CD4-positive, alpha-beta T cell treated with Interleukin-21 for 1 hour (primary cell): ENCODE measurements at regions not wholly inside any gene's neighbourhood (a gene's known extent, or its start where the extent isn't known, plus 50 kb on each side); places are given as distances from the start of the nearest gene placed in this dataset.

Experiments
- DNase-seq: peaks from one replicate; pipeline ENCODE4 v3.0.0-alpha.2; 2020

DNA sequence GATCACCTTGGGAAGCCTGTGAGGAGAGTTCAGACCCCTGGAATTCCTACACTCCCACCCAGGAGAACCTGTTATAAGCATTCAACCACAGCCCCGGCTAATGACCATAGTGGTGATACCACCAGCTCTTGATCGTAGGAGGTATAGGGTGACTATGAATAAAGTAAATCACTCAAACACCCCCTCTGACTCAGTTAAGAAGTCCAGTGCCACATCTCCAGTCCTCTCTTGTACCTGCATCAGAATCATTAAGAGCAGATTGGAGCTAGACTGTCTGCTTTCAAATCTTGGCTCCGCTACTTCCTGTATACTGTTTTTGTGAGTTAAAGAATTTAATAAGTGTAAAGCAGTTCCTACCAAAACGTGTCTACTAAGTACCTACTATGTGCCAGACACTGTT lies 565.1 kb upstream of the DIPK2B start:
- DNase-seq = peak; percentile 34

GRCh38 chrX:45765281-45765680 lies 564.6 kb upstream of the DIPK2B start:
- DNase-seq = no peak

DNA sequence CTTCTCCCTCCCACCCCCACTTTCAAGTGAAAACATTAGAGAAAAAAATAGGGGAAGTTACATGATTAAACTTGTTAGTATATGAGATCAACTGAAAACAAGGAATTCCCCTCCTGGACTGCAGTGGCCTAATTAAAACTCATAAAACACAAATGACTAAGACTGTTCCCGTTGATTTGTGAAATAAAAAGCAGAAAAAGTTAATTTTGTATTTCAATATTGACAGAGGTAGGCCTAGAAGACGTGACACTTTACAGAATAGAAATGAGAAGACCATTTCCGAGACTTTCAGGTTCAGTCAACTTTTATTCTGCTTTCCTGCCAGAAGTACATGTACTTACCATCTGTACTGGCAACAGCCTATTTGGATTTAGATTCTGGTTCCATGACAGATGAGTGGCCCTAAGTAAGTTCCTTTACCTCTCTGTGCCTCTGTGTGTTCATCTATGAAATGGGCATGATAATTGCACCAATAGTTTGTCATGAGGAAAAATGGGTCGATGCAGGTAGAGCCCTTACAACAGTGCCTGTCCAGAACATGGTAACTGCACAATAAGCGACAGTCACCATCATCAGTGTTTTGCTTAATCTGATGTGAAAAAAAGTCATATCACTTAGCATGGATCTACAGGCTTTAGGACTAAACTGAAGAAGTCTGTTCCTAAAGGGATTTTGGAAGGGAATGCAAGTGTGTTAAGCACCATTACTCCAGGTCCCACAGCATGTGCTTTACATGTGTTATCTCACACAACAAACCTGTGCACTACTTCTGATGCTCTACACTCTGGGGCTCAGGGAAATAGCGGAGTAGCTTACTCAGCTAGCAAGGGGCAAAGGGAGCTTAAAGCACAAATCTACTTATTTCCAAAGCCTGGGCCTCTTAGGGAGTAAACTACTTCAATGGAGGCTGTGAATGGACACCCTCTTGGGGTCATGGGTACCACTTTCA lies 562.3 kb upstream of the DIPK2B start:
- DNase-seq = peak; percentile 48

- DNase-seq = no peak
Measured at GRCh38 chrX:45761920-45762319, 561.2 kb upstream of the DIPK2B start.

- DNase-seq = no peak
Measured at GRCh38 chrX:45760187-45760742, 559.6 kb upstream of the DIPK2B start.

- peak; percentile 58 for DNase-seq
Measured at GRCh38 chrX:45758738-45759397, 558.2 kb upstream of the DIPK2B start.

DNA sequence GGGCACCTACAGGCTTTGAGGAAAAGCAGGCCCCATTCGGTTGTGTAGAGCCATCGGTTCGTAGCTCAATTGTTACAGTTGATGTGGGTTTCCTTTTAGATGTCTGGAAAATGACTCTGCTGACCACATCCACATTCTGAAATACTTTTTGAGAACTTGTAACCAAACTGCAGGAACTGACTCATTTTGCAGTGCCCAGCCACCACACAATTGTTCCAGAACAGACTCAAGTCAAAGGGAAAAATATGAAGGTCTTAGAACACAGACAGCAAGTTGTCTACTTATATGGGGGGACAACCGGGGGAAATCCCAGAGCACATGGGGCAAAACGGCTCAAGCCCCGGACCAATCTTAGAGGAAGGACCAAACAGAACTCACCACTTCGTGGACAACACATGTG lies 557.6 kb upstream of the DIPK2B start:
- DNase-seq = peak; percentile 67

DNA sequence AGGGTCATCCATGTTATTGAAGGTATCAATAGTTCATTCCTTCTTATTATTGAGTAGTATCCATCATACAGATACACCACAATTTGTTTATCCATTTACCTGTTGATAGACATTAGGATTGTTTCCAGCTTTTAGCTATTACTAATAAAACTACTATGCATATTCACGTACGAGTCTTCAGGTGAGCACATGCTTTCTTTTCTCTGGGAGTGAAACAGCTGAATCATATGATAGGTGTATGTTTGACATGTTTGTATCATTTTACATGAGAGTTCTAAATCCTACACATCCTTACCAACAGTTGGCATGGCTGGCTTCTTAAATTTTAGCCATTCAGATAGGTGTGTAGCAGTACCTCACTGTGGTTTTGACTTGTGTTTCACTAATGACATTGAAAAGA lies 556.6 kb upstream of the DIPK2B start:
- DNase-seq = no peak

GRCh38 chrX:45756557-45756956 lies 555.9 kb upstream of the DIPK2B start:
- DNase-seq = peak; percentile 35

- no peak for DNase-seq
Measured at GRCh38 chrX:45755703-45756102, 555.0 kb upstream of the DIPK2B start.

- no peak for DNase-seq
Measured at GRCh38 chrX:45751156-45751555, 550.5 kb upstream of the DIPK2B start.

DNA sequence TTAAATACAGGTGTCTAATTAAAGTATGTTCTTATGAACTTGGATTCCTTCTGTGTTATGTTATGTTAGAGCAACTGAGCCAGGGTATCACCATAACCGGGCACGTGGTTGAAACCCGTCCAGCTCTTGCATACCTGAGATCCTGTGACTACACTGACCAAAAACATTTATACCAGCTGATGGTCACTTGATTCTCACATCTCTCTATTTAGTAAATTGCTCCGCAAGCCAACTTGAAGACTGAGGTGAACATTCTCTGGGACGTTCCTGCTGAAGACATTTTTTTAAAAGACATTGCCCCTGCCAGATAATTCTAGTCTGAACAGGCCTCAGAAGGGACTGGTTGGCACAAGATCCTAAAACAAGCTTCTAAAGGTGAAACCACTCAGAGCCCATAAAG lies 550.0 kb upstream of the DIPK2B start:
- DNase-seq = no peak

- peak; percentile 32 for DNase-seq
Measured at GRCh38 chrX:45749375-45749774, 548.7 kb upstream of the DIPK2B start.

DNA sequence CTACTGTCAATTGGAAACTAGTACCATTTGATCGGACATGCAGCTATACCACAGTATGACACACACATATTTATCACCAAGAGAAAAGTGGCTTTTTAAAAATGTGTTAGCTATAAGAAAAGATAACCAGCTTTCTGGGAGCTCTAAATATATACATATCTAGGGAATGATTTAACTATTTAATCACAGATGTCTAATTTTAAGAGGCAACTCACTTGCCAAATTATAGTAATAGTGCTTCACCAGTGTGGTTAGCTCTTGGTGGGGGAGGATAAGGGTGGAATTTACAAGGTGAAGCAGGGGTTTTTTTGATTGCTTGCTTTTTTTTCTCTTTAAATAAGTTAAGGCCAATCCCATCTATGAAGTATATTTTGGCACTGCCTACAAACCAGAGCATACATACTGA lies 547.7 kb upstream of the DIPK2B start:
- no peak for DNase-seq

DNA sequence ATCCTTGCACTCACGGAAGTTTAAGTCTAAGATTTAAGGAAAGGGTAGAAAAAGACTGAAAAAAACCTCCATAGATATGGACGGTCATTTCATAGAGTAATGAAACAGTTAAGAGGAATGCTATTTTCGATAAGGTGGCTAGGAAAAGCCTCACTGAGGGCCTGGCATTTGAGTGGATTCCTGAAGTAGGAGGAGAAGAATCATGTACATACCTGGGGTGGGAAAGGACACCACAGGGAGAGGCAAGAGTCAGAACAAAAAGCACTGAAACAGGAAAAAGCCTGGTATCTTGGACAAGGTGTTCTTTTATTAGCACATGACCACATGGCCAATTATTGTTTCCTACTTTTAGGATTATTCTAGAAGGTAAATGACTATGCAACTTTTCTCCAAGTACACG lies 547.2 kb upstream of the DIPK2B start:
- DNase-seq = no peak

- no peak for DNase-seq
Measured at GRCh38 chrX:45745479-45745878, 544.8 kb upstream of the DIPK2B start.

DNA sequence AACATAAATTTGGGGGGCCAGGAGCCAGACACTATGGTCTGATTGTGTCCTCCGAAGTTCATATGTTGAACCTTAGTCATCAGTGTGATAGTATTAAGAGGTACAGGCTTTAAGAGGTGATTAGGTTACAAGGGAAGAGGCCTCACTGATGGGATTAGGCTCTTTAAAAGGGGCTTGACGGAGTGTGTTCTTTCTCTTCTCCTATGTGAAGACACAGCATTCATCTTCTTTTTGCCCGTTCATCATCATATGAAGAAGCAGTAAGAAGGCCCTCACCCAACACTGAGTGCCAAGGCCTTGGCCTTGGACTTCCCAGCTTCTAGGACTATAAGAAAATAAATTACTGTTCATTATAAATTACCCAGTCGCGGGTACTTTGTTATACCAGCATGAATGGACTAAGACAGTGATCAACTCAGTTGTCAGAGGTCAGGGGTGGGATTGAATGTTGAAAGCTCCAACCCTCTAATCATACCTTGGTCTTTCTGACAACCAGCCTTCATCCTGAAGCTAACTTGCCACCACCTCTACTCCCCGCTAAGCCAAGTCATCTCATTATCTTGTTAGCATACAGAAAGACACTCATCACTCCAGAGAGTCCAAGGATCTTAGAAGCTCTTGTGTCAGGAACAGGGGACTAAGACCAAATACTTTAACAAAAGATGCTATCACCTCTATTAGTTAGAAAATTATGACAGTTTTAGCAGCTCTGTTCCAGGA lies 543.4 kb upstream of the DIPK2B start:
- DNase-seq = no peak

GRCh38 chrX:45743081-45743533 lies 542.4 kb upstream of the DIPK2B start:
- DNase-seq = no peak

GRCh38 chrX:45740291-45740690 lies 539.6 kb upstream of the DIPK2B start:
- DNase-seq = no peak

GRCh38 chrX:45735571-45735970 lies 534.9 kb upstream of the DIPK2B start:
- no peak for DNase-seq

DNA sequence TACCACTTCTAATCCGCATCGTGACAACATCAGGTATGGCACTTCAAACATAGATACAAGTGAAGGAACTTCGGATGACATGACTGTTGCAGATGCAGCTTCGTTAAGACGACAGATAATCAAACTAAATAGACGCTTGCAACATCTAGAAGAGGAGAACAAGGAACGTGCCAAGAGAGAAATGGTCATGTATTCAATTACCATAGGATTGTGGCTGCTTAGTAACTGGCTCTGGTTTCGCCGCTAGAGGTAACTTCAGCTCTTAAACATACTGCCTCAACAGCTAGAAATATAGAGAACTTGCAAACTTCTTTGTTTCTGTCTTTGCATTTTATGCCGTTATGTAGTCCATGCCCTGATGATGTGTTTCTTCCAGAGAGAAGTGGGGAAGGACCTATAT lies 530.8 kb upstream of the DIPK2B start:
- DNase-seq = no peak

- no peak for DNase-seq
Measured at GRCh38 chrX:45727761-45728160, 527.1 kb upstream of the DIPK2B start.

DNA sequence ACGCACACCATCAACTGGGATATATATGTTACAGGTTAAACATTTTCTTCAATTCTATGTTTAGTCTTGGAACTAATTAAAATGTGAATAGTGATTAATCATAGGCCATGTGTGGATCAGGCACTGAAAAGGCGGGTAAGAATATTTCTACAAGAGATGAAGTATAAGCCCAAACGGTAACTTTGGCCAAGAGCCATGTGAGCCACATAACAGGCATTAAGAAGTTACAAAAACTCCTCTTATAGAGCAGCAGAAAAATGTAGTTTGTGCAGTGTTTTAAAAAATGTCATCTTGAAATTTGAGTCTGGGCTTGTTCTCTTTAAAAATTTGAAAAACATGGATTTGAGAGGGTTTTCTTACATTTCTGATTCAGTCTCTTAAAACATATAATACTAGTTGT lies 521.8 kb upstream of the DIPK2B start:
- no peak for DNase-seq
